Hepatocyte (in vitro differentiated cells): ENCODE measurements at regions not wholly inside any gene's neighbourhood (a gene's known extent, or its start where the extent isn't known, plus 50 kb on each side); places are given as distances from the start of the nearest gene placed in this dataset.

ENCODE experiments used
- DNase-seq: peaks from one replicate; pipeline ENCODE4 v3.0.0-alpha.2; 2016; ENCODE audit warnings: low spot score
- H2AFZ ChIP-seq: fragments of 200-600 bp; sonication (generic); 2 replicates; pipeline ENCODE4 v1.6.0; 2016; ENCODE audit warnings: antibody characterized with exemption, mild to moderate bottlenecking
- H3K27ac ChIP-seq: fragments of 200-600 bp; sonication (generic); 2 replicates; pipeline ENCODE4 v1.5.1; 2016; ENCODE audit warnings: mild to moderate bottlenecking
- H3K27me3 ChIP-seq: fragments of 200-600 bp; sonication (generic); 2 replicates; pipeline ENCODE4 v1.6.1; 2016
- H3K36me3 ChIP-seq: fragments of 200-600 bp; sonication (generic); replicated peaks from 2 replicates; pipeline ENCODE4 v1.5.1; 2016; ENCODE audit warnings: low read depth; ENCODE audit not compliant: insufficient read depth
- H3K4me1 ChIP-seq: fragments of 200-600 bp; sonication (generic); 2 replicates; pipeline ENCODE4 v1.5.1; 2016; ENCODE audit warnings: mild to moderate bottlenecking, moderate library complexity; ENCODE audit not compliant: insufficient read depth
- H3K4me2 ChIP-seq: fragments of 200-600 bp; sonication (generic); 2 replicates; pipeline ENCODE4 v1.6.0; 2016
- H3K4me3 ChIP-seq: fragments of 200-600 bp; sonication (generic); 2 replicates; pipeline ENCODE4 v1.5.1; 2016; ENCODE audit warnings: mild to moderate bottlenecking
- H3K79me2 ChIP-seq: fragments of 200-600 bp; sonication (generic); 2 replicates; pipeline ENCODE4 v1.6.0; 2017; ENCODE audit warnings: mild to moderate bottlenecking
- H3K9me2 ChIP-seq: fragments of 200-600 bp; sonication (generic); replicated peaks from 2 replicates; pipeline ENCODE4 v1.6.0; 2017; ENCODE audit warnings: mild to moderate bottlenecking; ENCODE audit not compliant: insufficient read depth
- H3K9me3 ChIP-seq: fragments of 200-600 bp; sonication (generic); 2 replicates; pipeline ENCODE4 v1.5.1; 2016; ENCODE audit warnings: low read depth, mild to moderate bottlenecking
- H4K20me1 ChIP-seq: fragments of 200-600 bp; sonication (generic); 2 replicates; pipeline ENCODE4 v1.6.0; 2016; ENCODE audit warnings: mild to moderate bottlenecking; ENCODE audit not compliant: insufficient read depth, poor library complexity, severe bottlenecking
- CTCF ChIP-seq: fragments of 200-600 bp; sonication (generic); IDR thresholded peaks from 2 replicates; pipeline ENCODE4 v1.5.1; 2016; ENCODE audit warnings: antibody characterized with exemption, mild to moderate bottlenecking; ENCODE audit not compliant: poor library complexity
- EZH2 ChIP-seq: fragments of 200-600 bp; sonication (generic); IDR thresholded peaks from 2 replicates; pipeline ENCODE4 v1.6.1; 2016; ENCODE audit warnings: antibody characterized with exemption, mild to moderate bottlenecking, borderline replicate concordance
- EZH2phosphoT487 ChIP-seq: fragments of 200-600 bp; sonication (generic); IDR thresholded peaks from one replicate; pipeline ENCODE4 v1.6.1; 2018; ENCODE audit warnings: antibody characterized with exemption, mild to moderate bottlenecking, low read depth, moderate library complexity; ENCODE audit not compliant: unreplicated experiment, severe bottlenecking
- WGBS: methylation state at CpG from one replicate; pipeline ENCODE4 v1.1.6; 2016; ENCODE audit warnings: low lambda C conversion rate; ENCODE audit errors: missing lambda C conversion rate; 5-methylcytosine and 5-hydroxymethylcytosine counted together

DNA sequence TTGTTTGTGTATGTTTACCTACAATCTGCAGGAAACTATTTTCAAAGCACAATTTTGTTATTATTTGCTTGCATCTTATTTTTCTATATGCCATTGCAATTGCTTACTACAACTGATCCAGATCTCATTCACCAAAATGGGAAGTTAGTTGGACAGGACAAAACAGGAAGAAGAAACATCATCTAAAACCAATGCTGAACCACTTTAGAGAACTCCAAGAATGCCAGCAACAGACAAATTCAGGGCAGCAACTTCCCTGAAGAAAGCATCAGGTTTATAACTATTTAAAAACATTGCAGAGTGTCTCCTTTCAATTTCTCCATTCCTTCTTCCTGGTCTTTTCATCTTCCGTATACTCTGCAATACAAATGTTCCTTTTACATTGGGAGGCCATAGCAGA, 82.4 kb upstream of the SMYD2 start:
- no peaks in the 10 kb centered on the region for H3K9me2 ChIP-seq
- H3K36me3 ChIP-seq = no peaks in the 10 kb centered on the region
- H3K27me3 ChIP-seq = peaks cover 12% of the 10 kb centered on the region
- H3K4me1 ChIP-seq = no peaks in the 10 kb centered on the region
- H3K27ac ChIP-seq = no peak overlapping the region
- H3K9me3 ChIP-seq = no peaks in the 10 kb centered on the region
- no peak for DNase-seq
- H4K20me1 ChIP-seq = no peaks in the 10 kb centered on the region
- H3K79me2 ChIP-seq = no peaks in the 10 kb centered on the region
- H2AFZ ChIP-seq = no peak overlapping the region
- H3K4me3 ChIP-seq = no peak overlapping the region
- 96% methylated on average over 1 of the region's 1 CpG for WGBS
- no peak overlapping the region for H3K4me2 ChIP-seq
- no peak for TF ChIP-seq CTCF
- no peak for TF ChIP-seq EZH2phosphoT487

- Histone ChIP-seq H3K27ac (no peak overlapping the region), H2AFZ (no peak overlapping the region), H3K4me3 (no peak overlapping the region), H3K9me2 (no peaks in the 10 kb centered on the region), H3K79me2 (no peaks in the 10 kb centered on the region), H3K4me2 (no peak overlapping the region), H4K20me1 (no peaks in the 10 kb centered on the region), H3K4me1 (no peaks in the 10 kb centered on the region), H3K36me3 (no peaks in the 10 kb centered on the region), H3K27me3 (peaks cover 12% of the 10 kb centered on the region), H3K9me3 (no peaks in the 10 kb centered on the region)
- 86% methylated on average over 2 of the region's 2 CpGs for WGBS
- no peak for DNase-seq
- TF ChIP-seq EZH2 = no peak
- TF ChIP-seq CTCF = no peak
- TF ChIP-seq EZH2phosphoT487 = no peak
Observed at GRCh38 chr1:214199585-214199984, 81.4 kb upstream of the SMYD2 start.

DNA sequence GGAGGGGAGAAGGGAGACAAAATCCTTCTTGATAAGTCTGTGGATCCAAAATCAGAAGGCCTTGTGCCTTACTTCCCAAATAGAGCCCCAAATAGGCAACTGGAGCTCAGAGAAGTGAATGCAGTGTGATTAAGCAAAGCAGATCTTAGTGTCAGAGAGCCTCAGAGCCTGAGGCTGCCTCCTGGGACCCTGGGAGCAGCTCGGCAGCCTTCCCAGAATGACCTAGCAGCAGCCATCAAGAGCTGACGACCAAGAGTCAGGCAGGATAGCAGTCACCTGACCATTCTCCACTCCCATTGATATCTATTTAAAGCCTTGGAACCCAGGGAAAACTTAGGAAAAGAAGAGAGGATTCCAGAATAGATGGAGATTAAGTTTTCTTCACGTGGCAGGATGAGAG, 78.0 kb upstream of the SMYD2 start:
- TF ChIP-seq EZH2 = no peak
- no peak for TF ChIP-seq EZH2phosphoT487
- TF ChIP-seq CTCF = no peak
- no peak overlapping the region for H3K4me3 ChIP-seq
- no peaks in the 10 kb centered on the region for H4K20me1 ChIP-seq
- H3K9me3 ChIP-seq = no peaks in the 10 kb centered on the region
- no peaks in the 10 kb centered on the region for H3K4me1 ChIP-seq
- H3K27me3 ChIP-seq = peaks cover 12% of the 10 kb centered on the region
- H2AFZ ChIP-seq = no peak overlapping the region
- WGBS = 85% methylated on average over 3 of the region's 3 CpGs
- no peaks in the 10 kb centered on the region for H3K79me2 ChIP-seq
- H3K36me3 ChIP-seq = no peaks in the 10 kb centered on the region
- H3K4me2 ChIP-seq = no peak overlapping the region
- no peaks in the 10 kb centered on the region for H3K9me2 ChIP-seq
- no peak overlapping the region for H3K27ac ChIP-seq
- DNase-seq = no peak

- H2AFZ ChIP-seq = no peak overlapping the region
- no peaks in the 10 kb centered on the region for H3K36me3 ChIP-seq
- no peak overlapping the region for H3K4me2 ChIP-seq
- H3K4me1 ChIP-seq = no peaks in the 10 kb centered on the region
- no peaks in the 10 kb centered on the region for H3K9me3 ChIP-seq
- no peak overlapping the region for H3K27ac ChIP-seq
- no peak overlapping the region for H3K4me3 ChIP-seq
- H3K27me3 ChIP-seq = peaks cover 6% of the 10 kb centered on the region
- 81% methylated on average over 8 of the region's 8 CpGs for WGBS
- no peaks in the 10 kb centered on the region for H4K20me1 ChIP-seq
- no peak for DNase-seq
- H3K79me2 ChIP-seq = no peaks in the 10 kb centered on the region
- TF ChIP-seq EZH2phosphoT487 = no peak
- no peak for TF ChIP-seq CTCF
- TF ChIP-seq EZH2 = no peak
- no peaks in the 10 kb centered on the region for H3K9me2 ChIP-seq
Observed at GRCh38 chr1:214205053-214205452, 75.9 kb upstream of the SMYD2 start.
